GM20431 (cell line): ENCODE measurements at regions not wholly inside any gene's neighbourhood (a gene's known extent, or its start where the extent isn't known, plus 50 kb on each side); places are given as distances from the start of the nearest gene placed in this dataset.

Experiments used
- in situ Hi-C: fragments of 300-500 bp; cut with MseI, MboI; formaldehyde crosslinking; loops from one replicate; pipeline ENCODE4 v1.15.0; 2020; ENCODE audit warnings: low sequenced_read_pairs; ENCODE audit not compliant: unreplicated experiment

DNA sequence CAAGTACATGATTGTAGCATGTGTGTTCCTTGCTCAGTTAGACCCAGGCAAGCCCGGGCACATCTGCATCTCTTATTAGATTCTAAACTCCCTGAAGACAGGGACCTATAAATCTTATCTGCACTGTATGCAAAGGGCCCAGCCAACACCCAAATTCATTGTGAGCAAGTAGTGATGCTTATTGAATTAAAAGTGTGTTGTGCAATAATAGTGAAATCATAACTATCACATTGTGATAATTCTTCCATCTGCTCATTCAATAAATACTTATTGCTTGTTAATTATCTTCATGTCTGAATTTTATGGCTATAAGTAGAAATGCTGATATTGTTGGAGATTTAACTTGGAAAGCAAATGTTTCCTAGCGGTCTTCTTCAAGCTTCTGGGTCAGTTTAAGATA is 387.5 kb downstream of the SLC4A3 start:
- in situ Hi-C loops, result loop anchor here (25.0 kb wide), 1 partner anchor 278 kb away; no protein-coding TSS in a partner anchor

DNA sequence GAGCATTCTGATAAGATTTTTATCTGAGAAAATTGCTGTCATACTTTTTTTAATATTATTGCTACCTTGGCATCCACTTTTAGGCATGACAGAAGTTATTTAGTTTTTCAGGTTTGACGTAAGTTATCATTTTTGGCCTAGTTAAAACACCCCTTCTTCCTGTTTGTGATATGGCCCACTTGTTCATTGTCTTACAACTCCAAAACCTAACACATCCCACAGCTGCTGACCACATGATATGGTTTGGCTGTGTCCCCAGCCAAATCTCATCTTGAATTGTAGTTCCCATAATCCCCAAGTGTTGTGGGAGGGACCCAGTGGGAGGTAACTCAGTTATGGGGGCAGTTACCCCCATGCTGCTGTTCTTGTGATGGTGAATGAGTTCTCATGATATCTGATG is 388.1 kb downstream of the SLC4A3 start:
- in situ Hi-C loops, result loop anchor here (25.0 kb wide), 1 partner anchor 278 kb away; no protein-coding TSS in a partner anchor

GRCh38 chr2:220025207-220025606 is 397.8 kb downstream of the SLC4A3 start:
- in situ Hi-C loops, result no loop called here

- in situ Hi-C loops, result no loop called here
Measured at GRCh38 chr2:220029013-220029412, 401.6 kb downstream of the SLC4A3 start.

DNA sequence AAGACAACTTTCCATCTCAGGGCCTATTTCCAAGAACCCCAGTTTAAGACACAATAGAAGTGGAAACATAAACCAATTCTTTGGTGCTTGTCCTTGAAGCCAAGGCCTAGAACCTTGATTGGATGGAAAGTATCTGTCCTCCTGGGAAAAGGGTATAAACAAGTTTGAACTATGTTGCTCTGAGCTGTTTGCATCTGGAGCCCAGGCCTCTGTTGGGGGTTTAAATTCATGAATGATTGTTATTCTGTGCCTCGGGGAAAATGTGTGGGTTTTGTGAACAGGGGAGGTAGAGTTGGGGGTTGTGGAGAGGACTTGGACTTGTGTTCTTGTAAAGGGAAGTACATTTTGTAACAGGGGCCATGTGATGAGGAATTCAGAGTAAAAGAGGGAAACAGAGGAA is 406.1 kb downstream of the SLC4A3 start:
- in situ Hi-C loops, result no loop called here

GRCh38 chr2:220034426-220035130 is 407.1 kb downstream of the SLC4A3 start:
- in situ Hi-C loops, result no loop called here

- in situ Hi-C loops, result no loop called here
Measured at GRCh38 chr2:220036431-220036830, 409.0 kb downstream of the SLC4A3 start.

GRCh38 chr2:220040346-220040745 is 412.9 kb downstream of the SLC4A3 start:
- in situ Hi-C loops, result no loop called here

GRCh38 chr2:220041447-220041846 is 414.0 kb downstream of the SLC4A3 start:
- in situ Hi-C loops, result no loop called here

GRCh38 chr2:220043155-220043989 is 415.9 kb downstream of the SLC4A3 start:
- in situ Hi-C loops, result no loop called here

- in situ Hi-C loops, result no loop called here
Measured at GRCh38 chr2:220043990-220044335, 416.5 kb downstream of the SLC4A3 start.

- in situ Hi-C loops, result no loop called here
Measured at GRCh38 chr2:220044383-220044782, 417.0 kb downstream of the SLC4A3 start.

GRCh38 chr2:220046507-220046906 is 419.1 kb downstream of the SLC4A3 start:
- in situ Hi-C loops, result no loop called here

DNA sequence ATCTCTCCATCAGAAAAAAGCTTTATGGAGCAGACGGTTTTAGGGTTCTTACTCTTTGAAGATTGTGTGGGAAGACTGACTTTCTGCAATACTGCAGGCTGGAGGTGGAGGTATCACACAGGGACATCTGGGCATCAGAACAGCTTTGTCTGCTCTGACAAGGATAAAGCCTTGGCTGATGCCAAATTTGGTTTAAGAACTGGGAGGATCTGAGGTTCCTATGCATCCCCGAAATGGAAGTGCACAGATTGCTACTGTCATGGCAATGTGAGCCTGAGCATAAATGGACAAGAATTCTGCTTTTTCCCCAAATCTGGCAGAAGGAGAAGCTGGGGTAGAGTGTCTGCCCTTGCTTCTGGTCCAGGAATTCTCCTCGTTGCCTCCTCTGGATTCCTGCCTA is 424.3 kb downstream of the SLC4A3 start:
- in situ Hi-C loops, result no loop called here

DNA sequence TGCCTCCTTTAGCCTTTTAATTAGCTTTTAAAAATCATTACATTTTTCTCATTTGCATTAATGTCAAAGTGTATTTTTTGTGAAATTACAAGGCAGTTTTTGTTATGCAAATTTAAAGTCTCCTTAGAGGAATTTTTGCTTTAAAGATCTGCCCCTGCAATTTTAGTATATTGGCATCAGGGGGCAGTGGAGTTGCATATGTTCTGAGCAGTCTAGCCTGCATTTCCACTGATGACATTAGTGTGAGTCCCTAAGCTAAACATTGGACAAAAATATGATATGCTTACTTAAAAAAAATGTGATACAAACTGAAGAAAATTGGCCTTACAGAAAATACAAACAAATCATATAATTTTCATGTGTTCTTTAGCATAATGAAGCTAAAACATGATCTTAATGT is 426.5 kb downstream of the SLC4A3 start:
- in situ Hi-C loops, result no loop called here

- in situ Hi-C loops, result no loop called here
Measured at GRCh38 chr2:220057391-220057790, 430.0 kb downstream of the SLC4A3 start.

DNA sequence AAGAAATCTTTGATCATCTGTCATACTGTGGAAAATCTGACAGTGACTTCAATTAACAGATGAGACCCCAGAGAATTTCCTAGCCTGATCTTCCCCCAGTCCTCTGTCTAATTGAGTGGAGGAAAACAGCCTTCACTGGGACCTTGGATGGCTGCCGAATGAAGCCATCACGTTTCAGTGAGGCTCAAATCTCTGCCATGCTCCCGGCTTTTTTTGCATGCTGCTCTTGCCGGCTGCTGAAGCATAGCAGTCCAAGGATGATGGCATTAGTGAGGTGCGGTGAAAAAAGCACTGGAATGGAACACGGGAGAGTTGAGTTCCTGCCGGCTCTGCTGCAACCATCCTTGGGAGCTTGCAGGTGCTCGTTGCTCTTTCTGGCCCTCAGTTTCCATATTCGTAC is 430.5 kb downstream of the SLC4A3 start:
- in situ Hi-C loops, result no loop called here

- in situ Hi-C loops, result no loop called here
Measured at GRCh38 chr2:220064111-220065030, 436.9 kb downstream of the SLC4A3 start.

GRCh38 chr2:220065581-220065980 is 438.2 kb downstream of the SLC4A3 start:
- in situ Hi-C loops, result no loop called here

DNA sequence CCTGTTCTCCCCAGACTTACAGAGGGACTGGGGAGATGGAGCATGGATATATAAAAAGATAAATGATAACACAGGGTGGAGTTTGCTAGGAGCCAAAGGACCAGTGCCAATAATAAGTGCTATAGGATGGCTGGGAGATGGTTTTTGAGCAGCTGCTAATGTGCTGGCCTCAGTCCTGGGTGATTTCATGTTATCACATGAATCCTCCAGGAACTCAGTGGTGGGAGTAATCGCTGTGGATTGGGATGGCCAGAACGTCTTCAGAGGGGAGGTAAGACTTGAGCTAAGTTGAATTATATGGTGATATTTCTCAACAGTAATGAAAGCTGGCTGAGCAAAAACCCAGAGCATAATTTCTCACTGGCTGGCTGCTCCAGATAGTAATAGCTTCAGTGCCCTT is 441.4 kb downstream of the SLC4A3 start:
- in situ Hi-C loops, result no loop called here
